ENCODE measurements at regions not wholly inside any gene's neighbourhood (a gene's known extent, or its start where the extent isn't known, plus 50 kb on each side); places are given as distances from the start of the nearest gene placed in this dataset.

DNA sequence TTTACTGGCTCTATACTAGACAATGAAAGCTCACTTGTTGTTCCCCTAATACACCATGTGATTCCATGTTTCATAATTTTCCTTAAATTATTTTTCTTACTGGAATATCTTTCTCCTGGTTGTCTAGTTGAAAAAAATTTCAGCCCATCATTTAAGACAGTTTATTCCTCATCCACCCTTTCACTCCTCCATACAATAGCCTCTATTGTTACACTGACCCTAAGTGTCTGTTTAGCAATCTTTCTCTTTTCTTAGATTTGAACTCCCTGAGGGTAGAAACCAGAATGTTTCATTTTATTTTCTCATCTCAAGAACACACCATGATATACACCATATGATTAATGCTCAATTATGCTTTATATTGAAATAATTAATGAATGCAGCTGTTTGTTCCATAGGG lies 413.4 kb upstream of the ITGA1 start:
- Mint-ChIP-seq H3K4me3 (no peak overlapping the region), H3K36me3 (ENCODE audit: low read depth) (no peaks in the 10 kb centered on the region), H3K4me1 (no peaks in the 10 kb centered on the region), H3K27me3 (ENCODE audit: low read depth) (no peaks in the 10 kb centered on the region), H3K9me3 (no peaks in the 10 kb centered on the region), H3K27ac (no peak overlapping the region)
- no peak for TF ChIP-seq CTCF (IDR thresholded peaks at IDR 0.05; ENCODE audit: unreplicated experiment in 3 of 3)

DNA sequence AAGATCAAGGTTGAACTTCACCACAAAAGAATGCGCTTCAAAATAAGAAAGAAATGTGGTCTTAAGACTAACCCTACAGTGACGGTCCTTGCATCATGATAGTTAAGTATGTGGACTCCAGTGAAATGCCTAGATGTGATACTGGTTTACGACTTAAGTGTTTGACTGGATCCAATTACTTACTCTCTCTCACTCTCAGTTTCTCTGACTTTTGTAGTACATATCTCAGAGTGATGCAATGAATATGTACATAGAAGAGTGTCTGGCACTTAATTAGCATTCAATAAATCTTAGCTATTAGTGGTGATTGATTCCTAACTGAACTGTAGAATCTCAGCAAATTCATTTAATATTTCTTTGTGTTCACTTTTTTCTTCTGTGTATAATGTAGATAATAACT lies 411.7 kb upstream of the ITGA1 start:
- H3K36me3 Mint-ChIP-seq (ENCODE audit: low read depth), result no peaks in the 10 kb centered on the region
- H3K27ac Mint-ChIP-seq, result no peak overlapping the region
- TF ChIP-seq CTCF (IDR thresholded peaks at IDR 0.05; ENCODE audit: unreplicated experiment in 3 of 3), result no peak
- no peak overlapping the region for H3K4me3 Mint-ChIP-seq
- H3K27me3 Mint-ChIP-seq (ENCODE audit: low read depth), result no peaks in the 10 kb centered on the region
- H3K9me3 Mint-ChIP-seq, result peaks cover 4% of the 10 kb centered on the region
- no peaks in the 10 kb centered on the region for H3K4me1 Mint-ChIP-seq

GRCh38 chr5:52376592-52376991 lies 411.1 kb upstream of the ITGA1 start:
- Mint-ChIP-seq H3K27ac (no peak overlapping the region), H3K27me3 (ENCODE audit: low read depth) (no peaks in the 10 kb centered on the region), H3K4me3 (no peak overlapping the region), H3K9me3 (peaks cover 4% of the 10 kb centered on the region), H3K36me3 (ENCODE audit: low read depth) (no peaks in the 10 kb centered on the region), H3K4me1 (no peaks in the 10 kb centered on the region)
- TF ChIP-seq CTCF (IDR thresholded peaks at IDR 0.05; ENCODE audit: unreplicated experiment in 3 of 3), result no peak

DNA sequence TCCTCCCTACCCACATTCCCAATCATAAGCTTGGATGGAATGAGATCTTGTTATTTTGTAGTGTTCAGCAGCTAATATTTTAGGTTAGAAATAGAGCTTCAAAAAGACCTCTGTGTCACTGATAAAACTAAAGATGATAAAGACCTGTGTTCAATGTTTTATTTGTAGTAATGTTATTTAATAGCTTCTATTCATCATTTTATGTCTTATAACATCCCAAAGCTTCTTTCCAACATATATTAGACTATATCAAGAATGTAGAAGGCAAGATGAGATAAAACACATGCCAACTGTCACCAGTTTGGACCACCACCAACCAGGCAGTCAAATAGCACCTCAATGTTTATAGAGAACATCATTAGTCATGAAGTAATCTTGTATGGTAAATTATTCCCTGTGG lies 409.5 kb upstream of the ITGA1 start:
- Mint-ChIP-seq H3K36me3 (ENCODE audit: low read depth) (no peaks in the 10 kb centered on the region), H3K9me3 (peaks cover 4% of the 10 kb centered on the region), H3K4me3 (no peak overlapping the region), H3K27ac (no peak overlapping the region), H3K4me1 (no peaks in the 10 kb centered on the region), H3K27me3 (ENCODE audit: low read depth) (no peaks in the 10 kb centered on the region)
- TF ChIP-seq CTCF (IDR thresholded peaks at IDR 0.05; ENCODE audit: unreplicated experiment in 3 of 3), result no peak

- no peak overlapping the region for H3K4me3 Mint-ChIP-seq
These were observed 399.4 kb upstream of the ITGA1 start for GRCh38 chr5:52388349-52388748.

More at GRCh38 chr5:52388349-52388748, 399.4 kb upstream of the ITGA1 start:
- H3K27ac Mint-ChIP-seq, result peak overlapping the region in 1 of 3 experiments; percentile 13
- peaks cover 10% of the 10 kb centered on the region for H3K4me1 Mint-ChIP-seq
- H3K27me3 Mint-ChIP-seq (ENCODE audit: low read depth), result peaks cover 4% of the 10 kb centered on the region
- no peaks in the 10 kb centered on the region for H3K9me3 Mint-ChIP-seq
- no peaks in the 10 kb centered on the region for H3K36me3 Mint-ChIP-seq (ENCODE audit: low read depth)
- no peak for TF ChIP-seq CTCF (IDR thresholded peaks at IDR 0.05; ENCODE audit: unreplicated experiment in 3 of 3)

Measured in nephron (organoid).